COLO829 (cell line): ENCODE measurements at regions not wholly inside any gene's neighbourhood (a gene's known extent, or its start where the extent isn't known, plus 50 kb on each side); places are given as distances from the start of the nearest gene placed in this dataset.
"Not testable (repeated sequence)": the region's sequence is repeated elsewhere in the genome, so short reads cannot be mapped to it uniquely, and the experiment has no call there.

ENCODE experiments used
- DNase-seq: peaks from one replicate; pipeline ENCODE4 v3.0.0; 2012; ENCODE audit warnings: low spot score

DNA sequence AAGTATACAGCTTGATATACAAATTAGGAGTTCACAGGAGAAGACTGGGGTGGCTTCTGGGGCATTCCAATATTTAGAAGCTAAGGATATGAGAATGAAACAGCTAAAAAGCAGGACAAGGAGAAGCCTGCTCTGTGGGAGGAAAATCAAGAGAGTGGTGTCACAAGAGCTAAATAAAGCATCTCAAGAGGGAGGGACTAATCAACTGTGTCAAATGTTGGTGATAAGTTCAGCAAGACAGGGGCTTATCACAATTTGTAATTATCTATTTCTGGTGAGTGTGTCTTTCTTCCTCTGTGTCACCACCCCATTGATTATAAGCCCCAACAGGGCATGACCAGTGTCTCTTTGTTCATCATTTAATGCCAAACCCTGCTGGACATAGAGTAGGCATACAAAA lies 295.8 kb upstream of the DUSP10 start:
- no peak for DNase-seq

DNA sequence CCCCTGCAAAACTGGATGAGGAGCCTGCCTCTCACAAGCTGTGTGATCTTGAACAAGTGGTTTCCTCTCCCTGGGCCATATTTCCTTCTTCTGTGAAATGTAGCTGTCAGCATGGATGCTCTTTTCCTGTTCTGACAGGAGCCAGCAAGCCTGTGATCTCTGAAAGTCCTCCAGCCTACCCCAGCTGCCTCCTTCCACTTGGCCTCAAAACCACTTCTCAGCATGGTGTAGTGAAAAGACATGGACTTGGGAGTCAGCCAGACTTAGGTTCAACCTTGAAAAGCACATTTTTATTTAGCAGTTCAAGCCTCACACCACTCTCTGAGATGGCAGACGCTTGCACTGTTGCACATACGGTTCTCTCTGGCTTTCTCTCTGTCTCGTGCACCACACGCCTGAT lies 292.9 kb upstream of the DUSP10 start:
- DNase-seq, result no peak

- no peak for DNase-seq
Measured at GRCh38 chr1:222033450-222033849, 291.6 kb upstream of the DUSP10 start.

DNA sequence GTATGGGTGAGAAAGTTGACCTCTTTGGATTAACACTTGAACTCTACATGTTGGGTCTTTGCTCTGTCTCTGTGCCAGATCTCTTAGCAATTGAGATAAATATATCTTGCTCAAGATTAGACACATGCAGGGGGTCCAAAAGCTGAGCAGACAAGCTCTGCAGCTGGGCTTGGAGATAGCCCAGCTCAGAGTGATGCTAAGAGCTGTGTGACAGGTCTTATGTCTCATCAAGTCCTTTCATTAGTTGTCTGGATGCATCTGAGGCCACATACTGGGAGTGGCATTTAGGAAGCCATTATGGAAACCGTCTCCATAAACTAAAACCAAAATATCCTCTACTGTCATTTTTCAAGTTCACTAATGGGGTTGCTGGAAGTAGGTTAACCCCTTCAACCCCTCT lies 289.4 kb upstream of the DUSP10 start:
- no peak for DNase-seq

DNA sequence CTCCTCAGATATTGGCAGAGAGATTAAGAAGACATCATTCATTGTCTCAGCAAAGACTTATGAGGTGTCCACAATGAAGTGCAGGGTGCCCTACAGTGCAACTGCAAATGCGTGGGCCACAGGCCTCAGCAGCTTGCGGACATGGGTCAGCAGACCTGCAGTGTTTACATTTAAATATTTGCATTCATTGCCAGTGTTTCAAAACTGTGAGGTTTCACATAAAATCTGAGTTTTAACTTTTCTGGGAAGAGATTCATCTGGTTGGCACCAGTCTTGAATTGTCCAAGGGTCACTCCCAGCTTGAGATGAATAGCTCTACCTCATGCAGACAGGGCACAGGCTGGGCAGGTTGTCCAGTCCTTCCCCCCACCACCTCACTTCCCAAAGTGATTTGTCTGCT lies 286.8 kb upstream of the DUSP10 start:
- DNase-seq, result no peak

DNA sequence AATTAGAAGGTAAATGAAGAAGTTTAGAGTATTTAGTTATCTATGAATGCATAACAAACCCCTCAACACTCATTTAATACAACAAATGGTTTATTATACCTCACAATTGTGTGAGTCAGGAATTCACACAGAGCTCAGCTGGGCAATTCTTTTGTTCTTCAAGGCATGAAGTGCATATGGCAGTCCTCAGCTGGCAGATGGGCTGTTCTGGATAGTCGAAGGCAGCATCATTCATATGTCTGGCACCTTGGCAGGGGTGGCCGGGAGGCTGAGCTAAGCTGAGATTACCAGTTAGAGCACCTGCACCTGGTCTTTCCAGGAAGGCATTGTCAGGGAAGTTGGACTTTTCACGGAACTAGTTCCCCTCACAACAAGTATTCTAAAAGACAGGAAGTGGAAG lies 286.2 kb upstream of the DUSP10 start:
- DNase-seq, result no peak

- no peak for DNase-seq
Measured at GRCh38 chr1:222026280-222026679, 284.4 kb upstream of the DUSP10 start.

- DNase-seq, result no peak
Measured at GRCh38 chr1:222023025-222023424, 281.1 kb upstream of the DUSP10 start.

- DNase-seq, result no peak
Measured at GRCh38 chr1:222021129-222021528, 279.2 kb upstream of the DUSP10 start.

GRCh38 chr1:222020553-222020952 lies 278.7 kb upstream of the DUSP10 start:
- DNase-seq, result no peak

DNA sequence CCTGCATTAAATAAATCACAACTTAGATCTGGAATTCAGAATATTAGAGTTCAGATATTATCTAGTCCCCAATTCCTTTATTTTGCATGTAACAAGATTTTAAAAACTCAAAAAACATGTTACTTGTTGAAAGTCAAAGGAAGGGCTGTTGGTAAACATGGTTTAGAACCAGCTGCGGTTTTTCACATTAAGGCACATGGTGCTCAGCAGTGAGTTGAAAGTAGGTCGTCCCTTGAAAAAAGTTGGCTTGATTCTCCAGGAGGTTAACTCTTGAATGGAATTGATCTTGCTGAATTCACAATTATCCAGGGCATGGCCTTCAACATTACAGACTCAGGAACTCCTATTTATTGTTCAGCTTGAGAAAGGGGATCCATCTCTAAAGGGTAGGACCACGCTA lies 277.1 kb upstream of the DUSP10 start:
- no peak for DNase-seq

GRCh38 chr1:222018041-222018440 lies 276.2 kb upstream of the DUSP10 start:
- no peak for DNase-seq

GRCh38 chr1:222015686-222016085 lies 273.8 kb upstream of the DUSP10 start:
- no peak for DNase-seq

DNA sequence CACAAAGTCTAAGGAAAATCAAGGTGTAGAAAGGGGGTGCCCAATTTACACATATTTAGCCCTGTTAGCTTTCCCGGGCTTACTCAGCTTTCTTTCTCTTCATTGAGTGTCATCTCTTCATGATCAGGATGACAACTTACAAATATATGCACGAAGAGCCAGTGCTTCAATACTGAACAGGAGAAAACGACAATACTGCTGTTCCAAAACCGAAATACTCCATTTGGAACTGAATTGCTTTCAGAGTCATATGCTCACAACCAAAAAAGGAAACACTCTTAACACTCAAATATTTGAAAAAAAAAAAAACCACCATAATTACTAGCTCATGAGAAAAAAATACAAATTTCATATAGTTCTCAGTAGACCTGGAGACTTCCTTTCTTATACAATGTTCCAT lies 272.1 kb upstream of the DUSP10 start:
- DNase-seq, result no peak

- DNase-seq, result no peak
Measured at GRCh38 chr1:222012816-222013215, 270.9 kb upstream of the DUSP10 start.

- no peak for DNase-seq
Measured at GRCh38 chr1:222010306-222010705, 268.4 kb upstream of the DUSP10 start.

DNA sequence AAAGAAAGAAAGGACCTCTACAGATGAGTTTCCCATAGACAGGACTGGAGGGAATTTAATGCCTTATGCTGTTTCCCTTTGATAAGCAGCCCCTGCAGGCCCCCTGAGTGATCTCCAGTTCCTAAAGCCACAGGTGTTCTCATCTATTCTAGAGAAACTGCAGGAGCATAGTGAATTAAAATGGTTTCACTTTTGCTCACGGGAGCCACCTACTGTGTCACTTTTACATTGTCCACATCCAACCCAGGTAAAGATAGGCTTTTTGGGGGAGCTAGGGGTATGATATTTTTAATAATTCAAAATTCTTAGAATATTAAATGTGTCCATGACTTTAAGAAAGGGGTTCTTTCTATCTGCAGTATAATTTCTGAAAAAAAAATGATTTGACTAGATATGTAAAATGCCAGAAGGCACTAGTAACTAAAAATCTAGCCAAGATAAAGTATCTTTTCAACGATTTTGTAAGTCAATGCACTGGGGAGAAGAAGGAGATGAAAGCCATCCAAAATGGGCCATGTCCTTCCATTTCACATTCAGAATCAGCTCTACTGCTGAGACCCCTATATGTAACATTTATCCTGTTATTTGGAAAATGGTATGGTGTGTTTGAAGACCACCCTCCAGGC lies 267.3 kb upstream of the DUSP10 start:
- DNase-seq, result no peak

- no peak for DNase-seq
Measured at GRCh38 chr1:222006715-222007114, 264.8 kb upstream of the DUSP10 start.

- DNase-seq, result no peak
Measured at GRCh38 chr1:222004784-222005183, 262.9 kb upstream of the DUSP10 start.

DNA sequence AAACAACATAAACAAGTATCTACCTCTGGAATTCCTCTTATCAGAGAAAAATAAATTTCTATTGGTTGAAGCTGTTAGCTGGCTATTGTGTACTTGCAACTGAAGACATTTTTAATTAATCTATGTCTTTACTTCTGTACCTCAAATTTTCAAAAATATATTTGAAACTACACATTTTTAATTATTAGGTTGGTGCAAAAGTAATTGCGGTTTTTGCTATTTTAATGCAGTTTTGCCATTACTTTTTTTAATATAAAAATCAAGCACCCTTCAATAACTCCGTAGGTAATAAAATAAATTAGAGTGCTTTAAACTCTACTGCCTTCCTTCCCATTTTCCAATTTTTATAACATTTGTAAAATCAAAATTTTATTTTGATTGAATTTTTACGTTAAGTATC lies 262.1 kb upstream of the DUSP10 start:
- no peak for DNase-seq

DNA sequence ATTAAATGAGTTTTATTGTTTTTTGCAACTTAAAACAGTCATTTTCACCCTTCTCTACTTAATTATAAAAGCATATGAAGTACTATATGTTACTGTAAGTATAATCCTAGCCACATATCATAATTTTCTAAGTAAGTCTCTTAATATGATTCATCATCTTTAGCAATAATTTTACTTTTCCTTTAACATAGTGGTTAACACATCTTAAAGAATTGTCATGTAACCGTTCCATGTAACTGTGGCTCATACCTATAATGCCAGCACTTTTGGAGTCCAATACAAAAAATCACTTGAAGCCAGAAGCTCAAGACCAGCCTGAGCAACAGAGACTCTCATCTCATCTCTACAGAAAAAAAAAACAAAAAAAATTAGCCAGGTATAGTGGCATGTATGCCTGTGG lies 260.6 kb upstream of the DUSP10 start:
- DNase-seq, result no peak

GRCh38 chr1:222000131-222000530 lies 258.2 kb upstream of the DUSP10 start:
- DNase-seq, result no peak

- no peak for DNase-seq
Measured at GRCh38 chr1:221998781-221999180, 256.9 kb upstream of the DUSP10 start.

- no peak for DNase-seq
Measured at GRCh38 chr1:221998186-221998612, 256.3 kb upstream of the DUSP10 start.

- not testable (repeated sequence) for DNase-seq
Measured at GRCh38 chr1:221997012-221997411, 255.1 kb upstream of the DUSP10 start.
